Thoracic aorta (tissue), 2 donors: ENCODE measurements at regions not wholly inside any gene's neighbourhood (a gene's known extent, or its start where the extent isn't known, plus 50 kb on each side); places are given as distances from the start of the nearest gene placed in this dataset.

Experiments used
- ATAC-seq: fragments of 150-250 bp; one replicate; pipeline ENCODE4 v1.8.0; 2017; ENCODE audit warnings: low read depth; ENCODE audit not compliant: insufficient number of reproducible peaks, low FRiP score
- DNase-seq: peaks from one replicate; pipeline ENCODE4 v3.0.0-alpha.2; 2020; ENCODE audit warnings: low spot score
- H3K27ac ChIP-seq, 2 donors: fragments of 200-600 bp; sonication (generic); 1 replicate in 1 of 2; 2 replicates in 1 of 2; pipeline ENCODE4 v1.5.1; 2016; ENCODE audit warnings: mild to moderate bottlenecking in 2 of 2, moderate library complexity in 2 of 2
- H3K27me3 ChIP-seq: fragments of 200-600 bp; sonication (generic); replicated peaks from 2 replicates; pipeline ENCODE4 v1.6.0; 2016; ENCODE audit warnings: mild to moderate bottlenecking; ENCODE audit not compliant: insufficient read depth
- H3K36me3 ChIP-seq: fragments of 200-600 bp; sonication (generic); one replicate; pipeline ENCODE4 v1.5.1; 2016
- H3K4me1 ChIP-seq, 2 donors: fragments of 200-600 bp; sonication (generic); 1 replicate in 1 of 2; 2 replicates in 1 of 2; pipeline versions ENCODE4 v1.5.1 to v1.6.0; 2016; ENCODE audit warnings: low read depth in 2 of 2, mild to moderate bottlenecking in 1 of 2; ENCODE audit not compliant: control insufficient read depth in 1 of 2
- H3K4me3 ChIP-seq: fragments of 200-600 bp; sonication (generic); 2 replicates; pipeline ENCODE4 v1.5.1; 2016; ENCODE audit warnings: mild to moderate bottlenecking
- H3K9me3 ChIP-seq: fragments of 200-600 bp; sonication (generic); 2 replicates; pipeline ENCODE4 v1.5.1; 2016
- CTCF ChIP-seq: fragments of 200-600 bp; sonication (generic); IDR thresholded peaks from one replicate; pipeline ENCODE4 v1.5.1; 2019; ENCODE audit warnings: antibody characterized with exemption

GRCh38 chr1:29875557-29876028, 639.3 kb downstream of the PTPRU start:
- Histone ChIP-seq H3K4me1 (no peaks in the 10 kb centered on the region), H3K27ac (no peak overlapping the region), H3K9me3 (no peaks in the 10 kb centered on the region), H3K36me3 (no peaks in the 10 kb centered on the region), H3K27me3 (no peaks in the 10 kb centered on the region), H3K4me3 (no peak overlapping the region)
- DNase-seq (no peak), ATAC-seq (no peak)
- no peak for TF ChIP-seq CTCF

GRCh38 chr1:29870621-29871020, 634.3 kb downstream of the PTPRU start:
- ATAC-seq, result no peak
- Histone ChIP-seq H3K4me1 (no peaks in the 10 kb centered on the region), H3K9me3 (no peaks in the 10 kb centered on the region), H3K27me3 (no peaks in the 10 kb centered on the region), H3K36me3 (no peaks in the 10 kb centered on the region), H3K27ac (no peak overlapping the region), H3K4me3 (no peak overlapping the region)
- no peak for DNase-seq
- TF ChIP-seq CTCF, result no peak

- TF ChIP-seq CTCF, result no peak
- no peak for ATAC-seq
- Histone ChIP-seq H3K27ac (no peak overlapping the region), H3K4me1 (no peaks in the 10 kb centered on the region), H3K4me3 (no peak overlapping the region), H3K36me3 (no peaks in the 10 kb centered on the region), H3K27me3 (no peaks in the 10 kb centered on the region), H3K9me3 (no peaks in the 10 kb centered on the region)
- DNase-seq, result no peak
These were observed 633.5 kb downstream of the PTPRU start for GRCh38 chr1:29869802-29870201.

GRCh38 chr1:29868944-29869343, 632.6 kb downstream of the PTPRU start:
- Histone ChIP-seq H3K36me3 (no peaks in the 10 kb centered on the region), H3K4me1 (no peaks in the 10 kb centered on the region), H3K27ac (no peak overlapping the region), H3K9me3 (no peaks in the 10 kb centered on the region), H3K27me3 (no peaks in the 10 kb centered on the region), H3K4me3 (no peak overlapping the region)
- ATAC-seq, result no peak
- TF ChIP-seq CTCF, result no peak
- no peak for DNase-seq

GRCh38 chr1:29868096-29868495, 631.8 kb downstream of the PTPRU start:
- Histone ChIP-seq H3K9me3 (no peaks in the 10 kb centered on the region), H3K4me3 (no peak overlapping the region), H3K36me3 (no peaks in the 10 kb centered on the region), H3K4me1 (no peaks in the 10 kb centered on the region), H3K27me3 (no peaks in the 10 kb centered on the region), H3K27ac (no peak overlapping the region)
- no peak for TF ChIP-seq CTCF
- no peak for DNase-seq
- no peak for ATAC-seq
